ENCODE measurements at regions not wholly inside any gene's neighbourhood (a gene's known extent, or its start where the extent isn't known, plus 50 kb on each side); places are given as distances from the start of the nearest gene placed in this dataset.

DNA sequence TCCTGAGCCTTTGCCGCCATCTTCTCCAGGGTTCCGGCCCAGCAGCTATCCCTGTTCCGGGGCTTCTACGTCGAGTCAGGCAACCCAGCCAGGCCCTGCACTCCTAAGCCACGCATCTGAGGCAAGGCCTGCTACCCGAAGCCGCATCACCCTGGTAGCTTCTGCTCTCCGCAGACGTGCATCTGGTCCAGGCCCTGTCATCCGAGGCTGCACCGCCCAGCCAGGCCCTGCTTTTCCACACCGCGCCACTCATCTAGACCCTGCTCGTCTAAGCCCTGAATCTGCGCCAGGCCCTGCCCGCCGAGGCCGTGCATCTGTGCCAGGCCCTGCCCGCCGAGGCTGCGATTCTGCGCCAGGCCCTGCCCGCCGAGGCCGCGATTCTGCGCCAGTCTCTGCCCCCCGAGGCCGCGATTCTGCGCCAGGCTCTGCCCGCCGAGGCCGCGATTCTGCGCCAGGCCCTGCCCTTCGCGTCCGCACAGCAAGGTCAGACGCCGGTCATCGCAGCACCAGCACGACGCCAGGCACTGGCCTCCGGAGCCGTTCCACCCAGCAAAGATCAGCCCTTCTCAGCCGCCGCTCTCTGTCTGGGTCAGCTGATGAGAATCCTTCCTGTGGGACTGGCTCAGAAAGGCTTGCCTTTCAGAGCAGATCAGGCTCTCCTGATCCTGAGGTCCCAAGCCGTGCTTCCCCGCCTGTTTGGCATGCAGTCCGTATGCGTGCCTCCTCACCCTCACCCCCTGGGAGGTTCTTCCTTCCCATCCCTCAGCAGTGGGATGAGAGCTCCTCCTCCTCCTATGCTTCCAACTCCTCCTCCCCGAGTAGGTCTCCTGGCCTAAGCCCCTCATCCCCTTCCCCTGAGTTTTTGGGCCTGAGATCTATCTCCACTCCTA lies 75.1 kb downstream of the NUDT10 start:
- no peaks in the 10 kb centered on the region for H3K4me1 Mint-ChIP-seq
- H3K36me3 Mint-ChIP-seq (ENCODE audit: low read depth), result peaks cover 4% of the 10 kb centered on the region
- H3K4me3 Mint-ChIP-seq, result no peak overlapping the region
- no peaks in the 10 kb centered on the region for H3K27me3 Mint-ChIP-seq (ENCODE audit: low read depth)
- DNase-seq (ENCODE audit: low read depth, low spot score), result no peak
- peaks cover 6% of the 10 kb centered on the region for H3K9me3 Mint-ChIP-seq
- TF ChIP-seq, protein P1, sequence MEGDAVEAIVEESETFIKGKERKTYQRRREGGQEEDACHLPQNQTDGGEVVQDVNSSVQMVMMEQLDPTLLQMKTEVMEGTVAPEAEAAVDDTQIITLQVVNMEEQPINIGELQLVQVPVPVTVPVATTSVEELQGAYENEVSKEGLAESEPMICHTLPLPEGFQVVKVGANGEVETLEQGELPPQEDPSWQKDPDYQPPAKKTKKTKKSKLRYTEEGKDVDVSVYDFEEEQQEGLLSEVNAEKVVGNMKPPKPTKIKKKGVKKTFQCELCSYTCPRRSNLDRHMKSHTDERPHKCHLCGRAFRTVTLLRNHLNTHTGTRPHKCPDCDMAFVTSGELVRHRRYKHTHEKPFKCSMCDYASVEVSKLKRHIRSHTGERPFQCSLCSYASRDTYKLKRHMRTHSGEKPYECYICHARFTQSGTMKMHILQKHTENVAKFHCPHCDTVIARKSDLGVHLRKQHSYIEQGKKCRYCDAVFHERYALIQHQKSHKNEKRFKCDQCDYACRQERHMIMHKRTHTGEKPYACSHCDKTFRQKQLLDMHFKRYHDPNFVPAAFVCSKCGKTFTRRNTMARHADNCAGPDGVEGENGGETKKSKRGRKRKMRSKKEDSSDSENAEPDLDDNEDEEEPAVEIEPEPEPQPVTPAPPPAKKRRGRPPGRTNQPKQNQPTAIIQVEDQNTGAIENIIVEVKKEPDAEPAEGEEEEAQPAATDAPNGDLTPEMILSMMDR (conservative IDR thresholded peaks at IDR 0.05), result no peak
- peak overlapping the region; percentile 36 for H3K27ac Mint-ChIP-seq (ENCODE audit: unreplicated experiment)

DNA sequence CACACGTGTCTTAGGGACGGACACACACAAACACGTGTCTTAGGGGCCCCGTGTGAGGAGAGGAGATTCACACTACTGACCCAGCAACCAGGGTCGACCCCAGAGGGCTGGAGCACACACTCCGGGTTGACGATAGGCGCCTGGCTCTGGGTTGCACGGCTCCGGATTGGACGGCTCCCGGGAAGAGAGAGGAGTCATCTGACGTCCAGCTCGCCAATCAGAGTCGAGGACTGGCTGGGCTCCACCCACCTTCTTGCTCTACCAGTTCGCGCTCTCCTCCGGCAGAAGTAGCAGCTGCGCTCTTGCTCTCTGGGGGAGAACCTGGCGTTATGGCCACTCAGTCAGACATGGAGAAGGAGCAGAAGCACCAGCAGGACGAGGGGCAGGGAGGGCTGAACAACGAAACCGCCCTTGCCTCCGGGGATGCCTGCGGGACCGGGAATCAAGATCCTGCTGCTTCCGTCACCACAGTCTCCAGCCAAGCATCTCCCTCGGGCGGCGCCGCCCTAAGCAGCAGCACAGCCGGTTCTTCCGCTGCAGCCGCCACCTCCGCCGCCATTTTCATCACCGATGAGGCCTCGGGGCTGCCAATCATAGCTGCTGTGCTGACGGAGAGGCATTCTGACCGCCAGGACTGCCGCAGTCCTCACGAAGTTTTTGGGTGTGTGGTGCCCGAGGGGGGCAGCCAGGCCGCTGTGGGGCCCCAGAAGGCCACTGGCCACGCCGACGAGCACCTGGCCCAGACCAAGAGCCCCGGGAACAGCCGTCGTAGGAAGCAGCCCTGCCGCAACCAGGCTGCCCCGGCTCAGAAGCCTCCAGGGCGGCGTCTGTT lies 74.3 kb downstream of the NUDT10 start:
- Mint-ChIP-seq H3K36me3 (ENCODE audit: low read depth) (peaks cover 4% of the 10 kb centered on the region), H3K4me3 (no peak overlapping the region), H3K27me3 (ENCODE audit: low read depth) (no peaks in the 10 kb centered on the region), H3K27ac (ENCODE audit: unreplicated experiment) (no peak overlapping the region), H3K4me1 (no peaks in the 10 kb centered on the region), H3K9me3 (peaks cover 6% of the 10 kb centered on the region)
- TF ChIP-seq, protein P1 (conservative IDR thresholded peaks at IDR 0.05), result no peak
- no peak for DNase-seq (ENCODE audit: low read depth, low spot score)

DNA sequence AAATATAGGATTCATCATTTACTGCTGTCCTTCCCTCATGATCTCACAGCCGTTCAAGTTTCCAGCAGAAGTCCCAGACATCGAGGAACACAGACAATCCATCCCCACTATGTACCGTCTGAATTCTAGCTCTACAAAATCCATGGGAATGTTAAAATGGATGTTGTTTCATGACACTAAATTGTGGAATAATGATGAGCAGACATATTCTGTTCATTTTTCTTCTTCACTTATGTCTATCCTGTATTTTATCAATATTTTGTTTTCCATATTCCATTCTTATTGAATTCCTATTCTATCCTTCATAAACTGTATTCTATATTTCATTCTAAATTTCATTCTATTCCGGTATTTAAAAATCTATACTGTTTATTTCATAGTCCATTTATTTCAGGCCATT lies 71.8 kb downstream of the NUDT10 start:
- Mint-ChIP-seq H3K9me3 (peaks cover 6% of the 10 kb centered on the region), H3K4me3 (no peak overlapping the region)

DNA sequence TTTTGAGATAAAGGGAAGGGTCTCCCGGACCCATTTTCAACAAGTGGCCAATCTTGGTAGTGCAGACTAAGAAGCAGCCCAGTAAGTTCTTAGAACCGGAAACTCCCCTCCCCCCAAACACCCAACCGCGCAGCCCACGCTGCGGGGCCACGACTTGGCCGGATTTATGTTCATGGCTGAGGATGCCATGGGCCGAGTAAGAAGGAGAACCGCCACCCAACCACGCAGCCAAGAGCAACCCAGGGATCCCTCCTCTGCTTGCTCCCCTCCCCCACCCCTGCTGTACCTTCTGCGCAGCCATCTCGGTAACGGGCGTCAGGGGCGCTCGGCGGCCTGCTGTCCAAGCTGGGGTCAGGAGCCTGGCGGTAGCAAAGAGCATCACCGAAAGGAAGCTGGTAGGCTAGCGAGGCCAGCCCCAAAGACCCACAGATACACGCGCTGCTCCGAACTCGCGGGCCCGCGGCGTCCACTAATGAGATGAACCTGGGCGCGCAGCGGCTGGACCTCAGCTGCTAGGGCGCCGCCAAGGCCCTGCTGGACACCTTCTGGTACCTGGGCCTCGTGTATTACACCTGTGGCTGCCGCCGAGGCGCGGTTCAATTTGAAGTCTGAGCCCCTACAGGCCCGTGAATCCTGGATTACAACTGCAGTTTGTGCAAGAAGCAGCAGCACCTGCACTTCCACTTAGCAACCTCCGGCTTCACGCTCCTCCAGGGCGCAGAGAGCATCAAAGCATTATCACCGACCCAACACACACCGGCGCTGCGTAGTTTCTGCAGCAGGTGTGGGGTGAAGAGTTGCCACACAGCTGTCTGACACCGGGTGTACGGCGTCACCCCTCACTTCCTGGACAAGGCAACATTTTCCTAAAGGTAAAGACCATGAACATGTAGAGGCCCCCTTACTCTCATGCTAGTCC lies 63.4 kb downstream of the NUDT10 start:
- no peak for DNase-seq (ENCODE audit: low read depth, low spot score)
- H3K36me3 Mint-ChIP-seq (ENCODE audit: low read depth), result no peaks in the 10 kb centered on the region
- no peak overlapping the region for H3K27ac Mint-ChIP-seq (ENCODE audit: unreplicated experiment)
- TF ChIP-seq, protein P1 (conservative IDR thresholded peaks at IDR 0.05), result peak; percentile 46
- H3K27me3 Mint-ChIP-seq (ENCODE audit: low read depth), result no peaks in the 10 kb centered on the region
- H3K4me1 Mint-ChIP-seq, result no peaks in the 10 kb centered on the region
- H3K9me3 Mint-ChIP-seq, result peaks cover 12% of the 10 kb centered on the region
- no peak overlapping the region for H3K4me3 Mint-ChIP-seq

More for the DNA sequence above, 71.8 kb downstream of the NUDT10 start:
- no peak overlapping the region for H3K27ac Mint-ChIP-seq (ENCODE audit: unreplicated experiment)
- no peaks in the 10 kb centered on the region for H3K27me3 Mint-ChIP-seq (ENCODE audit: low read depth)
- DNase-seq (ENCODE audit: low read depth, low spot score), result no peak
- TF ChIP-seq, protein P1 (conservative IDR thresholded peaks at IDR 0.05), result no peak
- no peaks in the 10 kb centered on the region for H3K4me1 Mint-ChIP-seq
- H3K36me3 Mint-ChIP-seq (ENCODE audit: low read depth), result peaks cover 4% of the 10 kb centered on the region

DNA sequence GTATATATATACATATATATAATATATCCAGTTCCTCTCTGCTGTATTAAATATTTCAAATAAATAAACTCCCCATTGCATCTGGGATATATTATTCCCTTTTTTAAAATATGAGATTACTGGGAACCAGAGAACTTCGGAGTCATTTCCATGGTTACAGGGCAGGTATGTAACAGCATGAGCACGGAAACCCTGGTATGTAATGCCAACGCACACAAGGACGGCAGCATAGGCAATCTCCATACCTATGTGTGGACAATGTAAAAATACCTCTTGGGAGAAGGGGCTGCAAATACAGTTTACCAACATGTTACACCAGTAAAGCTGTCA lies 62.8 kb downstream of the NUDT10 start:
- DNase-seq (ENCODE audit: low read depth, low spot score), result no peak
- no peaks in the 10 kb centered on the region for H3K36me3 Mint-ChIP-seq (ENCODE audit: low read depth)
- no peak overlapping the region for H3K4me3 Mint-ChIP-seq
- H3K27me3 Mint-ChIP-seq (ENCODE audit: low read depth), result no peaks in the 10 kb centered on the region
- H3K4me1 Mint-ChIP-seq, result no peaks in the 10 kb centered on the region
- H3K27ac Mint-ChIP-seq (ENCODE audit: unreplicated experiment), result no peak overlapping the region
- TF ChIP-seq, protein P1 (conservative IDR thresholded peaks at IDR 0.05), result no peak
- peaks cover 15% of the 10 kb centered on the region for H3K9me3 Mint-ChIP-seq
